Activated CD4-positive, alpha-beta T cell treated with anti-CD3 and anti-CD28 coated beads for 36 hours (primary cell): ENCODE measurements at regions not wholly inside any gene's neighbourhood (a gene's known extent, or its start where the extent isn't known, plus 50 kb on each side); places are given as distances from the start of the nearest gene placed in this dataset.
A peak's percentile ranks its signal among the peaks of the same experiment; 100 is the strongest.
"Not testable (repeated sequence)": the region's sequence is repeated elsewhere in the genome, so short reads cannot be mapped to it uniquely, and the experiment has no call there.

Experiments used
- ATAC-seq: fragments of 200-7000 bp; cut with Tn5 transposase; one replicate; pipeline ENCODE4 v1.10.0; 2021; ENCODE audit warnings: mild to moderate bottlenecking, moderate library complexity
- CTCF ChIA-PET: fragments of 350-600 bp; sonication (Branson Sonifier 250); formaldehyde crosslinking; loops from one replicate; lab custom pipeline; 2021; ENCODE audit warnings: antibody characterized with exemption; lab: Charles Lee
- POLR2A ChIA-PET: fragments of 350-600 bp; sonication (Branson Sonifier 250); formaldehyde crosslinking; loops from one replicate; lab custom pipeline; 2021; ENCODE audit warnings: antibody characterized with exemption, inconsistent platforms; lab: Charles Lee
- DNase-seq: peaks from one replicate; pipeline ENCODE4 v3.0.0-alpha.2; 2020
- H3K27ac Mint-ChIP-seq: one replicate; pipeline ENCODE4 v1.8.0; 2021; ENCODE audit warnings: mixed read lengths
- H3K27me3 Mint-ChIP-seq: one replicate; pipeline ENCODE4 v1.8.0; 2021; ENCODE audit warnings: mixed read lengths
- H3K36me3 Mint-ChIP-seq: one replicate; pipeline ENCODE4 v1.8.0; 2021; ENCODE audit warnings: low read depth, mixed read lengths
- H3K4me1 Mint-ChIP-seq: one replicate; pipeline ENCODE4 v1.8.0; 2021; ENCODE audit warnings: mixed read lengths
- H3K4me3 Mint-ChIP-seq: one replicate; pipeline ENCODE4 v1.8.0; 2021; ENCODE audit warnings: mild to moderate bottlenecking, moderate library complexity, mixed read lengths
- H3K9me3 Mint-ChIP-seq: one replicate; pipeline ENCODE4 v1.8.0; 2021; ENCODE audit warnings: low read depth, mixed read lengths
- intact Hi-C, 2 experiments: fragments of 100-400 bp; cut with DNase I in 1 of 2; cut with micrococcal nuclease in 1 of 2; formaldehyde crosslinking; loops; one replicate each; pipeline versions ENCODE4 v1.14.2 to v1.15.1; 2022 to 2024; cut with DNase I, micrococcal nuclease

DNA sequence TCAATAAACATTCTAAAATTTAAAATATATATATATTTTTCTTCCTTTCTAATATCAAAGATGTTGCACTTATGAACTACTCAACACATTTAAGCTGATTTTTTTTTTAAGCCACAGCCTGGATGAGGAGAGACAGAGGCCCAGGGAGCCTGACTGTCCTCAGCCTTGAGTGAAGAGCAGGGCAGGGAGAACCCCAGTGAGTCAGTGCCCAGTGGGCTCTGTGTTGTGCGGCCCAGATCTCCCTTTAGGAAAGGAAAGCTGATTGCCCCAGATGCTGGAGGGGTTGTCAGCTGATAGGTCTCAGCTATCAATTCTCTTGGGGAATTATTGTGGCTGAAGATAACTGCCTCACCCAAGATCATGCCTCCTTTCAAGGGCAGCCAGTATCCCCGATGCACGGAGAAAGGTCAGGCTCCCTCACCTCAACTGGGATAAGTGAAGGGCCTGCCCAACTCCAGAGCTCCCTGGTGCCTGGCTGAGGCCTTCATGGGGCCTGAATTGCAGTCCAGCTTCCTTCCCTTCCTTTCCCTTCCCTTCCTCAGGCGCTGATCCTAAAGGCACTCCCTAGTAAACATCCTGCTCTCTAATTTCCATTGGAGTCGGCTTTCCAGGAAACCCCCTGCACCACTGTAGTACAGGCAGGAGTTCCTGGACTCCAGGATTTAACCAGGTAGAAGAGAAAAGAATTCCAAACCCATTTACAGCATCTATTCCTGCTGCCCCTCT, 106.9 kb upstream of the ATL2 start:
- ATAC-seq (peak; percentile 47), DNase-seq (no peak)
- POLR2A ChIA-PET, result no interaction called here
- Mint-ChIP-seq H3K27ac (no peak overlapping the region), H3K27me3 (no peaks in the 10 kb centered on the region), H3K4me1 (no peaks in the 10 kb centered on the region), H3K36me3 (no peaks in the 10 kb centered on the region), H3K4me3 (no peak overlapping the region), H3K9me3 (peaks cover 7% of the 10 kb centered on the region)
- intact Hi-C loops, result no loop called here
- CTCF ChIA-PET, result interaction anchor here (0.8 kb wide), 1 partner anchor 9 kb away, joined by 3 read pairs; no protein-coding TSS in a partner anchor

GRCh38 chr2:38482710-38483109, 105.6 kb upstream of the ATL2 start:
- H3K9me3 Mint-ChIP-seq, ATAC-seq, H3K27me3 Mint-ChIP-seq, H3K27ac Mint-ChIP-seq, H3K4me1 Mint-ChIP-seq, POLR2A ChIA-PET, intact Hi-C loops, DNase-seq, H3K4me3 Mint-ChIP-seq, H3K36me3 Mint-ChIP-seq: not testable (repeated sequence)
- CTCF ChIA-PET, result interaction anchor here (0.7 kb wide), 1 partner anchor 28 kb away, joined by 3 read pairs; no protein-coding TSS in a partner anchor

DNA sequence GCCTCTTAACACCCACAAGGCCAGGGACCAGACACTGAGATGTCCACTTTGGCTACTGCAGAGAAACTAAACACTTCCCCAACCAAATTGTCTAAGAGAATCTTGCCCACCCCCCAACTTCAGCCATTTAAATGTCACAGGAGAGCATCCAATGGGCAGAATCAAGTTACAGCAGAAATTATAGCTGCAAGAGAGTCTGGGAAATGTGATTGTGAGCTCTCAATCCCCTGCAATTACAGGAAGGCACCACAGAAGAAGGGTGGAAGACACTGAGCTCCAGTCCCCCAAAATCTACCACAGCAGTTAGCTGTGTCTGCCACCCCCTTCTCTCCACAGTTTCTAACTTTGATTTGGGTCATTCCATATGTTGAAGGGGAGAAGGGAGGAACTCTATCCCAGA, 103.5 kb upstream of the ATL2 start:
- no peaks in the 10 kb centered on the region for H3K36me3 Mint-ChIP-seq
- POLR2A ChIA-PET, result interaction anchor here (0.5 kb wide), 1 partner anchor 324 kb away, joined by 3 read pairs; no protein-coding TSS in a partner anchor

GRCh38 chr2:38477006-38477405, 99.9 kb upstream of the ATL2 start:
- Mint-ChIP-seq H3K4me3 (no peak overlapping the region), H3K27me3 (peaks cover 11% of the 10 kb centered on the region), H3K36me3 (no peaks in the 10 kb centered on the region), H3K27ac (no peak overlapping the region), H3K4me1 (peaks cover 28% of the 10 kb centered on the region), H3K9me3 (peaks cover 7% of the 10 kb centered on the region)
- CTCF ChIA-PET, result no interaction called here
- DNase-seq (no peak), ATAC-seq (no peak)
- intact Hi-C loops, result no loop called here
- POLR2A ChIA-PET, result no interaction called here

More for the DNA sequence above, 103.5 kb upstream of the ATL2 start:
- H3K4me3 Mint-ChIP-seq, result no peak overlapping the region
- H3K9me3 Mint-ChIP-seq, result peaks cover 7% of the 10 kb centered on the region
- ATAC-seq (no peak), DNase-seq (no peak)
- peaks cover 3% of the 10 kb centered on the region for H3K27me3 Mint-ChIP-seq
- H3K4me1 Mint-ChIP-seq, result peaks cover under 1% of the 10 kb centered on the region
- H3K27ac Mint-ChIP-seq, result no peak overlapping the region
- CTCF ChIA-PET, result interaction anchor here (0.5 to 0.9 kb wide), 3 partner anchors 16 to 651 kb away, joined by 3 to 4 read pairs (median 4); no protein-coding TSS in a partner anchor
- intact Hi-C loops, result no loop called here

- ATAC-seq (no peak), DNase-seq (no peak)
- peaks cover 2% of the 10 kb centered on the region for H3K9me3 Mint-ChIP-seq
- H3K4me3 Mint-ChIP-seq, result no peak overlapping the region
- peaks cover 28% of the 10 kb centered on the region for H3K4me1 Mint-ChIP-seq
- peaks cover 17% of the 10 kb centered on the region for H3K27me3 Mint-ChIP-seq
- H3K27ac Mint-ChIP-seq, result no peak overlapping the region
- intact Hi-C loops, result no loop called here
- ChIA-PET CTCF (interaction anchor here (0.5 to 2.2 kb wide), 4 partner anchors 13 to 783 kb away, joined by 3 to 10 read pairs (median 6); no protein-coding TSS in a partner anchor), POLR2A (interaction anchor here (0.7 kb wide), 1 partner anchor 425 kb away, joined by 3 read pairs; no protein-coding TSS in a partner anchor)
- no peaks in the 10 kb centered on the region for H3K36me3 Mint-ChIP-seq
Observed at GRCh38 chr2:38475567-38475881, 98.5 kb upstream of the ATL2 start.

DNA sequence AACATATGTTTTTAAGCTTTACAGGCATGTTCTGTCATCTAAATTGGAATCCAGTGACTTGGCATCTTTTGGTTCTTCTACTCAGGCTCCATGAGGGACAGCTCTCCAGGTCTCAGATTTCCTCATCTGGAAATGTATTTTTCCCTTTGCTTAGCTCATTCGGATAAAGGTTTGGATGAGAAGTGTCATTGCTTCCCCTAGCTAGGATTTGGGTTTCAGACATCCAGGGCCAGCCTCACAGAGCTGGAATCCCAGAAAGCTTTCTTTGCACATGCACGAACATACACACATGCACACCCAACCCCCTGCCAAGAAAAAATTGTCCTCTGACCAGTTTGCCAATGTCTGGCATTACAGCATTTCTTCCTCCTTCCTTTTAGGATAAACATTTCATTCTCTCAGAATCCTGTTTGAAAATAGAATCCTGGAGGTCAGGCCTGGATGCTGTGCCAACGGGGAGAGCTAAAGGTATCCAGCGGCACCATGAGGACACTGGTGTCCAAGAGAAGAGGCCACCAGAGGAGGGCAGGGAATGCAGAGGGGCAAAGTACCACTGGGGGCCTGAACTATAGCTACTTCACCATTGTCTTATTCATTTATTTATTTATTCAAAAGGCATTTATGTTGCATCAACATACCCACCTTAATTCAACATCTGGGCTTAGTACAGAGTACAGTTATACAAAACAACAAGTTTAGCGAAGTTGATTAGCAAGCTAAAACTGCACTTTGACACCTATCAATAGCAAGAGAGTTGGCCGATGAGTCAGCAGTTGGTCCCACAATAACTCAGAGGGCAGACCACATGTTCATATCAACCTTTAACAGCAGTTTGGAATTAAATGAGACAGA, 97.9 kb upstream of the ATL2 start:
- POLR2A ChIA-PET, result interaction anchor here (0.5 to 1.0 kb wide), 5 partner anchors 13 to 426 kb away, joined by 3 to 4 read pairs (median 3); no protein-coding TSS in a partner anchor
- intact Hi-C loops, result loop anchor here (1.0 kb wide), 1 partner anchor 13 kb away; no protein-coding TSS in a partner anchor

DNA sequence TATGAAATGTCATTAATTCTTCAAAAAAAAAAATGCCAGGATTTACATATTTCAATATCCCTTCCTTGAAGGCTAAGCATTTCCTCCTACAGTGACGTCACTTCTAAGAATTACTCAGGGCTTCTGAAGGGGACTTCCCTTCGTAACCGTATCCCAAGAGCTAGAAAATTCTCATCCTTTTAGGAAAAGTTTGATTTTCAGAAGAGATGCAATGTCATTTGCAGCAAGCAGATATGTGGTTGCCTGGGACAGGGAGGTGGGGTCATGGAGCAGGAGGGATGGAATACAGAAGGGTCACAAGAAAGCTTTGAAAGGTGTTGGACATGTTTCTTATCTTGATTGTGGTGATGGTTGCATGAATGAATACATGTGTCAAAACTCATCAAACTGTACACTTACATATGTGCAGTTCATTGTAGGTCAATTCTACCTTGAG, 97.0 kb upstream of the ATL2 start:
- Mint-ChIP-seq H3K27me3 (peaks cover 23% of the 10 kb centered on the region), H3K9me3 (no peaks in the 10 kb centered on the region), H3K27ac (peak overlapping the region; percentile 6), H3K36me3 (no peaks in the 10 kb centered on the region), H3K4me3 (no peak overlapping the region), H3K4me1 (peaks cover 28% of the 10 kb centered on the region)
- ATAC-seq (peak; percentile 56), DNase-seq (no peak)
- ChIA-PET POLR2A (interaction anchor here (0.5 to 0.9 kb wide), 4 partner anchors 12 to 179 kb away, joined by 3 to 7 read pairs (median 4); no protein-coding TSS in a partner anchor), CTCF (interaction anchor here (0.6 to 2.2 kb wide), 8 partner anchors 9 to 1107 kb away, joined by 3 to 10 read pairs (median 4); no protein-coding TSS in a partner anchor)
- intact Hi-C loops, result loop anchor here (1.0 kb wide), 1 partner anchor 12 kb away; no protein-coding TSS in a partner anchor

More for the DNA sequence above, 97.9 kb upstream of the ATL2 start:
- Mint-ChIP-seq H3K9me3 (no peaks in the 10 kb centered on the region), H3K4me3 (no peak overlapping the region), H3K27ac (no peak overlapping the region), H3K4me1 (peaks cover 28% of the 10 kb centered on the region), H3K27me3 (peaks cover 21% of the 10 kb centered on the region), H3K36me3 (no peaks in the 10 kb centered on the region)
- peak; percentile 80 for ATAC-seq
- DNase-seq, result peak; percentile 67
- CTCF ChIA-PET, result interaction anchor here (0.5 to 2.2 kb wide), 9 partner anchors 9 to 782 kb away, joined by 3 to 10 read pairs (median 4); no protein-coding TSS in a partner anchor

DNA sequence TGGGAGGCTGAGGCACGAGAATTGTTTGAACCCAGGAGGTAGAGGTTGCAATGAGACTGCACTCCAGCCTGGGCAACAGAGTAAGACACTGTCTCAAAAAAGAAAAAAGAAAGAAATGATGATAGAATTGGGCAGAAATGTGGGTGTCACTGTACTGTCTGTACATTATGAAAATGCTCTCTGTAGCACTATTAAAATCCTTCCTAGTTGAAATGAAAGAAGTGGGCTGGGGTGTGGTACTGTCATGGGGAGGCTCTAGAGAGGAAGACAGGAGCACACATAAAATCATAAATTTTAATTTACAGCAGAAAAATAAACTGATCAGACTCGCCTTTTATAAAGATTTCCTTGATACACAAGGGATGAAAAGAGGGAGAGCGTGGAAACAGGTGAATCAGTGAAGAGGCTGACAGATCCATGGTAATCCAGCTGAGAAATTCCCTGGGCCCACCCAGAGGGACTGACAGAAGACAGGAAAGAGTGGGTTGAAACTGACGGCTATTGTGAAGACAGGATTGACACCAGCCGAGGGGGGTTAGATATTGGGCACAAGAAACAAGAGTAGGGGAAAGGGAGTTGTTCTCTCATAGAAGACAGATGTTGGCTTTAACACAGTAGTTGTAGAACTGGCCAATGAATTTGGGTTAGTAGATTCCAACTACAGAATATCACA, 96.4 kb upstream of the ATL2 start:
- Mint-ChIP-seq H3K27ac (peak overlapping the region; percentile 6), H3K4me3 (no peak overlapping the region), H3K9me3 (no peaks in the 10 kb centered on the region), H3K4me1 (peaks cover 28% of the 10 kb centered on the region), H3K36me3 (no peaks in the 10 kb centered on the region), H3K27me3 (peaks cover 23% of the 10 kb centered on the region)
- CTCF ChIA-PET, result interaction anchor here (0.6 to 2.2 kb wide), 4 partner anchors 11 to 1106 kb away, joined by 3 to 10 read pairs (median 4); no protein-coding TSS in a partner anchor
- intact Hi-C loops, result loop anchor here (1.0 kb wide), 1 partner anchor 11 kb away; no protein-coding TSS in a partner anchor
- POLR2A ChIA-PET, result no interaction called here
- ATAC-seq, result peak; percentile 53
- no peak for DNase-seq

- H3K4me1 Mint-ChIP-seq, result peaks cover 22% of the 10 kb centered on the region
- CTCF ChIA-PET, result interaction anchor here (0.6 to 1.5 kb wide), 3 partner anchors 22 to 154 kb away, joined by 3 to 4 read pairs (median 4); no protein-coding TSS in a partner anchor
- H3K4me3 Mint-ChIP-seq, result no peak overlapping the region
- H3K27ac Mint-ChIP-seq, result no peak overlapping the region
- no peak for DNase-seq
- intact Hi-C loops, result no loop called here
- POLR2A ChIA-PET, result no interaction called here
- H3K36me3 Mint-ChIP-seq, result no peaks in the 10 kb centered on the region
- H3K27me3 Mint-ChIP-seq, result peaks cover 17% of the 10 kb centered on the region
- no peak for ATAC-seq
- no peaks in the 10 kb centered on the region for H3K9me3 Mint-ChIP-seq
Observed at GRCh38 chr2:38470115-38470514, 93.0 kb upstream of the ATL2 start.

- ChIA-PET CTCF (interaction anchor here (0.5 to 2.4 kb wide), 3 partner anchors 23 to 269 kb away, joined by 3 to 9 read pairs (median 3); no protein-coding TSS in a partner anchor), POLR2A (interaction anchor here (0.5 kb wide), 1 partner anchor 140 kb away, joined by 3 read pairs; no protein-coding TSS in a partner anchor)
- ATAC-seq, result no peak
- DNase-seq, result no peak
- H3K4me3 Mint-ChIP-seq, result no peak overlapping the region
- H3K27me3 Mint-ChIP-seq, result peaks cover 16% of the 10 kb centered on the region
- no peak overlapping the region for H3K27ac Mint-ChIP-seq
- H3K9me3 Mint-ChIP-seq, result no peaks in the 10 kb centered on the region
- H3K4me1 Mint-ChIP-seq, result peaks cover 2% of the 10 kb centered on the region
- H3K36me3 Mint-ChIP-seq, result no peaks in the 10 kb centered on the region
- intact Hi-C loops, result no loop called here
Observed at GRCh38 chr2:38467768-38468455, 90.8 kb upstream of the ATL2 start.
